ENCODE measurements at regions not wholly inside any gene's neighbourhood (a gene's known extent, or its start where the extent isn't known, plus 50 kb on each side); places are given as distances from the start of the nearest gene placed in this dataset.

DNA sequence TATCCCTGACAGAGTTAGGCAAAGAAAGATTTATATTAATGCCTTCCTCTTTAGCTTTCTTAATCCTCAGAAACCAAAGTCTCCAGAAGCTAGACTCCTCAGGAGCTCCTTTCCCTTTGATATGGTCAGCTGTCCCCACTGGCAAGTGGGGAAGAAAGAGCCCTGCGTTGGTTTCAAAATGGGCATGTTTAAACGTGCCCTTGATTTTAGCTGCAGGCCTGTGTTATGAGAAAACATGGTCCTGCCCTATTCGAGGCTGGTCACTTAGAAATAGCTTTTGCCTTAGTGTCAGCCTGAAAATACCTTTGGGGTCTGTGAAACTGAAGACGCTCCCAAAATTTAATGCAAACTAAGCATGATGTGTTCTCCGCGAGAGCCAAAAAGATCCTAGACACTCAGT, 135.5 kb upstream of the RARB start:
- H3K4me3 ChIP-seq (ENCODE audit: extremely low read depth in 1 of 4, insufficient read depth in 2 of 4, low read depth in 3 of 4, low read length in 4 of 4), result no peak overlapping the region
- CTCF ChIA-PET (ENCODE audit: partially characterized antibody), result interaction anchor here (0.6 to 1.2 kb wide), 3 partner anchors 9 to 181 kb away, joined by 3 to 4 read pairs (median 3); no protein-coding TSS in a partner anchor
- H3K79me1 ChIP-seq (ENCODE audit: low read depth, low read length), result no peaks in the 10 kb centered on the region
- H3K23me2 ChIP-seq (ENCODE audit: low read depth, low read length), result no peaks in the 10 kb centered on the region
- H3K9ac ChIP-seq (replicated peaks in 1 of 4; ENCODE audit: extremely low read depth in 1 of 4, low read depth in 3 of 4, low read length in 3 of 4), result no peak overlapping the region
- H4K91ac ChIP-seq (replicated peaks; ENCODE audit: insufficient read length, low read length), result no peak overlapping the region
- H3K18ac ChIP-seq (ENCODE audit: extremely low read depth, low read length), result no peak overlapping the region; the same call in 1 of the 2 replicates
- H3K27ac ChIP-seq (ENCODE audit: low read depth, low read length), result no peak overlapping the region
- no peaks in the 10 kb centered on the region for H3K36me3 ChIP-seq (ENCODE audit: control insufficient read depth in 2 of 4, insufficient read depth in 4 of 4, low read length in 3 of 4)
- H2BK20ac ChIP-seq (ENCODE audit: low read length), result no peak overlapping the region; the same call in 1 of the 2 replicates
- H3K14ac ChIP-seq (ENCODE audit: insufficient read length), result no peak overlapping the region
- no peak overlapping the region for H3K56ac ChIP-seq (replicated peaks; ENCODE audit: insufficient read length, low read depth, low read length)
- no peaks in the 10 kb centered on the region for H4K20me1 ChIP-seq (replicated peaks in 1 of 2; ENCODE audit: control insufficient read depth in 1 of 2, insufficient read depth in 2 of 2, low read length in 2 of 2)
- H2BK5ac ChIP-seq (ENCODE audit: low read depth, low read length), result no peak overlapping the region
- DNase-seq (ENCODE audit: low read depth in 1 of 2, low spot score in 2 of 2) (no peak), FAIRE-seq (no peak)
- no peak overlapping the region for H4K5ac ChIP-seq (ENCODE audit: insufficient read length, low read depth, low read length)
- no peak for TF ChIP-seq CTBP2 (IDR thresholded peaks at IDR 0.05; ENCODE audit: borderline replicate concordance, insufficient read depth, insufficient read length, low read length)
- TF ChIP-seq TEAD4 (IDR thresholded peaks at IDR 0.05; ENCODE audit: low read depth, low read length), result no peak
- TF ChIP-seq BRCA1 (IDR thresholded peaks at IDR 0.05; ENCODE audit: low read depth, low read length), result no peak
- TF ChIP-seq CHD2 (IDR thresholded peaks at IDR 0.05; ENCODE audit: low read length), result no peak
- TF ChIP-seq KDM1A (IDR thresholded peaks at IDR 0.05; ENCODE audit: borderline replicate concordance, low read length), result no peak
- TF ChIP-seq SIX5 (IDR thresholded peaks at IDR 0.05; ENCODE audit: low read depth, low read length), result no peak
- no peak overlapping the region for H2BK120ac ChIP-seq (replicated peaks; ENCODE audit: low read depth, low read length)
- no peaks in the 10 kb centered on the region for H3K79me2 ChIP-seq (ENCODE audit: control insufficient read depth in 1 of 2, insufficient read depth in 2 of 2, low read length in 2 of 2)
- H3K9me3 ChIP-seq (ENCODE audit: insufficient read depth in 2 of 2, low read depth in 1 of 2, low read length in 1 of 2), result no peaks in the 10 kb centered on the region
- no peak overlapping the region for H3K4me2 ChIP-seq (ENCODE audit: insufficient read depth in 1 of 2, low read depth in 2 of 2, low read length in 2 of 2)
- H3K4ac ChIP-seq (replicated peaks; ENCODE audit: insufficient read length, low read depth, low read length), result no peak overlapping the region
- H2BK12ac ChIP-seq (ENCODE audit: low read depth, low read length), result no peak overlapping the region
- no peak overlapping the region for H2BK15ac ChIP-seq (ENCODE audit: low read length)
- H2AK5ac ChIP-seq (ENCODE audit: low read depth, low read length), result no peak overlapping the region
- no peak overlapping the region for H4K8ac ChIP-seq (ENCODE audit: extremely low read depth, insufficient read depth, low read length)
- POLR2A ChIA-PET (ENCODE audit: partially characterized antibody), result no interaction called here
- 81% methylated on average over 6 of the region's 6 CpGs; no CpG with 5 or more reads in 1 of the 2 experiments for WGBS, 2 experiments (ENCODE audit: extremely low coverage in 1 of 2, insufficient coverage in 1 of 2, insufficient read length in 1 of 2, insufficient replicate concordance in 2 of 2, low coverage in 1 of 2, low lambda C conversion rate in 2 of 2, missing lambda C conversion rate in 1 of 2)
- H2AFZ ChIP-seq (ENCODE audit: low read length), result peak overlapping the region; percentile 11; the same call in 1 of the 2 replicates
- peaks cover 0 to 14% (median 3%) of the 10 kb centered on the region in 4 experiments; a peak in 2 of 7 replicates for H3K4me1 ChIP-seq (replicated peaks in 1 of 4; ENCODE audit: control insufficient read depth in 3 of 4, insufficient read depth in 4 of 4, low read length in 3 of 4)
- H3K23ac ChIP-seq (ENCODE audit: insufficient read length), result no peak overlapping the region
- H3K27me3 ChIP-seq (replicated peaks in 1 of 4; ENCODE audit: control insufficient read depth in 3 of 4, extremely low read depth in 1 of 4, insufficient read depth in 3 of 4, low read length in 3 of 4), result no peaks in the 10 kb centered on the region

Measured in H1 (cell line).